Peyer's patch (tissue), 4 donors: ENCODE measurements at regions not wholly inside any gene's neighbourhood (a gene's known extent, or its start where the extent isn't known, plus 50 kb on each side); places are given as distances from the start of the nearest gene placed in this dataset.

Experiments
- CTCF ChIP-seq, 6 experiments: fragments of 450-650 bp in 4 of 6; fragments of 200-600 bp in 2 of 6; sonication (generic) in 1 of 6; IDR thresholded peaks; one replicate each; pipeline ENCODE4 v1.5.1; 2017 to 2019; ENCODE audit warnings: antibody characterized with exemption in 6 of 6, mild to moderate bottlenecking in 3 of 6, moderate library complexity in 1 of 6
- POLR2A ChIP-seq, 2 donors: fragments of 450-650 bp; IDR thresholded peaks; one replicate each; pipeline ENCODE4 v1.5.1; 2017; ENCODE audit warnings: antibody characterized with exemption in 2 of 2, mild to moderate bottlenecking in 2 of 2, moderate library complexity in 2 of 2

- TF ChIP-seq CTCF (IDR thresholded peaks at IDR 0.05) (no peak), POLR2A (IDR thresholded peaks at IDR 0.05) (no peak)
These were observed 831.6 kb downstream of the C6orf118 start for GRCh38 chr6:164477790-164478189.
